Trophoblast cell (in vitro differentiated cells and primary cell): ENCODE measurements at regions not wholly inside any gene's neighbourhood (a gene's known extent, or its start where the extent isn't known, plus 50 kb on each side); places are given as distances from the start of the nearest gene placed in this dataset.
"Not testable (repeated sequence)": the region's sequence is repeated elsewhere in the genome, so short reads cannot be mapped to it uniquely, and the experiment has no call there.

Experiments used
- DNase-seq, 2 donors: peaks; one replicate each; pipeline ENCODE4 v3.0.0-alpha.2; 2016
- H2AFZ ChIP-seq: 2 replicates; pipeline ENCODE4 v1.6.1; 2013; ENCODE audit warnings: low read length, moderate library complexity, mild to moderate bottlenecking; ENCODE audit not compliant: insufficient read depth, poor library complexity
- H2AK5ac ChIP-seq: 2 replicates; pipeline ENCODE4 v1.6.1; 2013; ENCODE audit warnings: mild to moderate bottlenecking, low read length
- H2BK120ac ChIP-seq: 2 replicates; pipeline ENCODE4 v1.6.1; 2013; ENCODE audit warnings: low read length, mild to moderate bottlenecking, moderate library complexity; ENCODE audit not compliant: insufficient read depth, poor library complexity
- H2BK12ac ChIP-seq: 2 replicates; pipeline ENCODE4 v1.6.1; 2013; ENCODE audit warnings: mild to moderate bottlenecking, low read length, moderate library complexity
- H2BK5ac ChIP-seq: 2 replicates; pipeline ENCODE4 v1.6.1; 2013; ENCODE audit warnings: low read length, low read depth, moderate library complexity, mild to moderate bottlenecking; ENCODE audit not compliant: poor library complexity
- H3K14ac ChIP-seq: 2 replicates; pipeline ENCODE4 v1.6.1; 2013; ENCODE audit warnings: mild to moderate bottlenecking, low read length
- H3K18ac ChIP-seq: 2 replicates; pipeline ENCODE4 v1.6.1; 2013; ENCODE audit warnings: mild to moderate bottlenecking, low read length
- H3K23ac ChIP-seq: 2 replicates; pipeline ENCODE4 v1.6.1; 2013; ENCODE audit warnings: low read length
- H3K27ac ChIP-seq: 2 replicates; pipeline ENCODE4 v1.5.1; 2013; ENCODE audit warnings: low read depth, mild to moderate bottlenecking, inconsistent platforms, low read length, moderate library complexity
- H3K27me3 ChIP-seq: 2 replicates; pipeline ENCODE4 v1.6.1; 2013; ENCODE audit warnings: inconsistent platforms, mild to moderate bottlenecking, low read length, moderate library complexity; ENCODE audit not compliant: insufficient read depth
- H3K36me3 ChIP-seq, 2 experiments: 1 replicate in 1 of 2; 2 replicates in 1 of 2; pipeline ENCODE4 v1.6.1; 2013; ENCODE audit warnings: low read length in 2 of 2, mild to moderate bottlenecking in 2 of 2, moderate library complexity in 1 of 2; ENCODE audit not compliant: insufficient read depth in 2 of 2, control insufficient read depth in 1 of 2
- H3K4ac ChIP-seq: 2 replicates; pipeline ENCODE4 v1.6.1; 2013; ENCODE audit warnings: low read depth, mild to moderate bottlenecking, low read length, moderate library complexity
- H3K4me1 ChIP-seq, 2 experiments: 1 replicate in 1 of 2; 2 replicates in 1 of 2; pipeline ENCODE4 v1.6.1; 2013; ENCODE audit warnings: low read length in 2 of 2, mild to moderate bottlenecking in 2 of 2, moderate library complexity in 1 of 2; ENCODE audit not compliant: insufficient read depth in 2 of 2, control insufficient read depth in 1 of 2
- H3K4me2 ChIP-seq: 2 replicates; pipeline ENCODE4 v1.6.1; 2013; ENCODE audit warnings: inconsistent platforms, mild to moderate bottlenecking, low read length, moderate library complexity
- H3K4me3 ChIP-seq: 2 replicates; pipeline ENCODE4 v1.5.1; 2013; ENCODE audit warnings: mild to moderate bottlenecking, low read depth, low read length, inconsistent platforms
- H3K79me1 ChIP-seq: one replicate; pipeline ENCODE4 v1.6.1; 2013; ENCODE audit warnings: low read length
- H3K79me2 ChIP-seq: 2 replicates; pipeline ENCODE4 v1.6.1; 2013; ENCODE audit warnings: low read length, mild to moderate bottlenecking; ENCODE audit not compliant: control insufficient read depth, insufficient read depth, poor library complexity
- H3K9ac ChIP-seq: 2 replicates; pipeline ENCODE4 v1.6.1; 2013; ENCODE audit warnings: mild to moderate bottlenecking, low read length
- H3K9me3 ChIP-seq: 2 replicates; pipeline ENCODE4 v1.6.1; 2013; ENCODE audit warnings: low read depth, mild to moderate bottlenecking, control low read depth, inconsistent platforms, low read length; ENCODE audit not compliant: insufficient read depth
- H4K12ac ChIP-seq: 2 replicates; pipeline ENCODE4 v1.6.1; 2013; ENCODE audit warnings: low read depth, mild to moderate bottlenecking, low read length, moderate library complexity
- H4K8ac ChIP-seq: 2 replicates; pipeline ENCODE4 v1.6.1; 2013; ENCODE audit warnings: low read depth, mild to moderate bottlenecking, low read length, moderate library complexity
- H4K91ac ChIP-seq: one replicate; pipeline ENCODE4 v1.6.1; 2013; ENCODE audit warnings: low read depth, mild to moderate bottlenecking, low read length, moderate library complexity
- WGBS: extraction: QIAGEN DNeasy Blood & Tissue Kit; methylation state at CpG from one replicate; pipeline ENCODE4 v1.1.7; 2013; ENCODE audit warnings: missing lambda C conversion rate; ENCODE audit not compliant: insufficient read length, insufficient coverage; ENCODE audit errors: extremely low coverage; 5-methylcytosine and 5-hydroxymethylcytosine counted together

GRCh38 chr7:136389933-136390332, 412.8 kb upstream of the MTPN start:
- no peak overlapping the region for H2AK5ac ChIP-seq
- no peaks in the 10 kb centered on the region for H3K36me3 ChIP-seq
- no peak overlapping the region for H3K4ac ChIP-seq
- no peak overlapping the region for H3K18ac ChIP-seq
- no peak overlapping the region for H2AFZ ChIP-seq
- no peak for DNase-seq
- no peak overlapping the region for H2BK5ac ChIP-seq
- H3K4me1 ChIP-seq: no peaks in the 10 kb centered on the region
- no peak overlapping the region for H3K4me3 ChIP-seq
- no peak overlapping the region for H3K27ac ChIP-seq
- no peaks in the 10 kb centered on the region for H3K27me3 ChIP-seq
- no peaks in the 10 kb centered on the region for H3K9me3 ChIP-seq
- H4K91ac ChIP-seq: no peak overlapping the region
- no peak overlapping the region for H3K14ac ChIP-seq
- H3K9ac ChIP-seq: no peak overlapping the region
- H4K8ac ChIP-seq: no peak overlapping the region
- no peak overlapping the region for H2BK120ac ChIP-seq
- WGBS: no CpG with 5 or more reads among the region's 3 CpGs
- H2BK12ac ChIP-seq: no peak overlapping the region
- no peak overlapping the region for H4K12ac ChIP-seq
- no peak overlapping the region for H3K4me2 ChIP-seq
- no peaks in the 10 kb centered on the region for H3K79me2 ChIP-seq
- no peaks in the 10 kb centered on the region for H3K79me1 ChIP-seq
- H3K23ac ChIP-seq: no peak overlapping the region

DNA sequence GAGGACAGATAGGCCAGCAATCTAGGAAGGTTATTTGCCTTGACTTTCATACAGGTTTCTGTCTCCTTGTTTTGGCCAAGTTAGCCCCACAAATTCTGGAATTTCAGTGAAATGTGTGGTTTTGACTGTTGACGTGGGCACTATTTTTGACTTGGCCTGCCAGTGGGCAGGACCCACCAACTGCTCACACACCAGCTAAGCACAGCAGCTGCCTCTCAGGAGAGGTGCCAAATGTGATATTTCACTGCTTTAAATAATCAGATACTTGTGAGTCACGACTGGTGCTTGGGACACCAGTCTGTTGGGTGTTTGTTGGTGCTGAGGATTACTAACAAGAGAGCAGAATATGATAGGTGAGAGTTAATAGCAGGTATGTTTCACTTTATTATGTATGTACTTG, 409.7 kb upstream of the MTPN start:
- Histone ChIP-seq H3K4ac (no peak overlapping the region), H3K79me1 (no peaks in the 10 kb centered on the region), H2BK5ac (no peak overlapping the region), H2BK12ac (no peak overlapping the region), H3K27ac (no peak overlapping the region), H3K4me3 (no peak overlapping the region), H2AFZ (no peak overlapping the region), H2BK120ac (no peak overlapping the region), H2AK5ac (no peak overlapping the region), H3K27me3 (no peaks in the 10 kb centered on the region), H4K12ac (no peak overlapping the region), H3K9me3 (no peaks in the 10 kb centered on the region), H3K9ac (no peak overlapping the region), H4K8ac (no peak overlapping the region), H4K91ac (no peak overlapping the region), H3K79me2 (no peaks in the 10 kb centered on the region), H3K4me1 (no peaks in the 10 kb centered on the region), H3K23ac (no peak overlapping the region), H3K14ac (no peak overlapping the region), H3K36me3 (no peaks in the 10 kb centered on the region), H3K4me2 (no peak overlapping the region), H3K18ac (no peak overlapping the region)
- DNase-seq: no peak
- WGBS: no CpG with 5 or more reads among the region's 2 CpGs

DNA sequence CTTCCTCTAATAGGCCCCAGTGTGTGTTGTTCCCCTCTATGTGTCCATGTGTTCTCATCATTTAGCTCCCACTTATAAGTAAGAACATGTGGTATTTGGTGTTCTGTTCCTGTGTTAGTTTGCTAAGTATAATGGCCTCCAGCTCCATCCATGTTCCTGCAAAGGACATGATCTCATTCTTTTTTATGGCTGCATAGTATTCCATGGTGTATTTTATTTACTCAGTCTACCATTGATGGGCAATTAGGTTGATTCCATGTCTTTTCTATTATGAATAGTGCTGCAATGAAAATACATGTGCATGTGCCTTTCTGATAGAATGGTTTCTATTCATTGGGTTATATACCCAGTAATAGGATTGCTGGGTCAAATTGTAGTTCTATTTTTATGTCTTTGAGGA, 394.2 kb upstream of the MTPN start:
- not testable (repeated sequence) for DNase-seq, H3K4me3 ChIP-seq, H3K14ac ChIP-seq, H4K12ac ChIP-seq, H3K4ac ChIP-seq, H3K36me3 ChIP-seq, H3K9ac ChIP-seq, H3K9me3 ChIP-seq, H3K27ac ChIP-seq, H3K4me2 ChIP-seq, H3K27me3 ChIP-seq, H3K79me2 ChIP-seq, H2AK5ac ChIP-seq, H2BK120ac ChIP-seq, H2BK5ac ChIP-seq, H3K18ac ChIP-seq, H4K91ac ChIP-seq, H4K8ac ChIP-seq, H3K23ac ChIP-seq, H2BK12ac ChIP-seq, H3K4me1 ChIP-seq, H3K79me1 ChIP-seq, H2AFZ ChIP-seq

DNA sequence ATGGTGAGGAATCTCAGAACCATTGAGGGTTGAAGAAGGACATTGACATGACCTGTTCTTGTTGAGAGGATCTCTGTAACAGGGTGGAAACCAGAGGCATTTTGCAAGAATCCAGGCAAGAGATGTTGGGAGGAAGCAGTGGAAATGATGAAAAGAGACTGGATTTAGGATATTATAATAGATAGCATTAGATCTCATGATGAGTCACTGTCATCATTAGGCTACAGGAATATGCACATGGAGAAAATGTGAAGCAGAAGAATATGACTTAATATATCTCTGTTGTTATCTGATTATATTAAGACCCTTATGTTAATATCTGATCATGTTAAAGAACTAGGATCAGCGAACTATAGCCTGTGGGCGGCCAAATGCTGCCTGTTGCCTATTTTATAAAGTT, 393.0 kb upstream of the MTPN start:
- no peaks in the 10 kb centered on the region for H3K36me3 ChIP-seq
- H3K27me3 ChIP-seq: no peaks in the 10 kb centered on the region
- H3K9ac ChIP-seq: no peak overlapping the region
- H3K4ac ChIP-seq: no peak overlapping the region
- H3K27ac ChIP-seq: no peak overlapping the region
- no peak overlapping the region for H4K91ac ChIP-seq
- H4K12ac ChIP-seq: no peak overlapping the region
- no peak overlapping the region for H3K14ac ChIP-seq
- no peak overlapping the region for H2AFZ ChIP-seq
- H2BK5ac ChIP-seq: no peak overlapping the region
- no peak overlapping the region for H2BK12ac ChIP-seq
- no peak overlapping the region for H4K8ac ChIP-seq
- no peaks in the 10 kb centered on the region for H3K79me1 ChIP-seq
- H3K79me2 ChIP-seq: no peaks in the 10 kb centered on the region
- H2AK5ac ChIP-seq: no peak overlapping the region
- H3K4me1 ChIP-seq: no peaks in the 10 kb centered on the region
- H3K9me3 ChIP-seq: no peaks in the 10 kb centered on the region
- H3K4me2 ChIP-seq: no peak overlapping the region
- no CpG with 5 or more reads among the region's 2 CpGs for WGBS
- H2BK120ac ChIP-seq: no peak overlapping the region
- H3K23ac ChIP-seq: no peak overlapping the region
- no peak for DNase-seq
- no peak overlapping the region for H3K18ac ChIP-seq
- no peak overlapping the region for H3K4me3 ChIP-seq

DNA sequence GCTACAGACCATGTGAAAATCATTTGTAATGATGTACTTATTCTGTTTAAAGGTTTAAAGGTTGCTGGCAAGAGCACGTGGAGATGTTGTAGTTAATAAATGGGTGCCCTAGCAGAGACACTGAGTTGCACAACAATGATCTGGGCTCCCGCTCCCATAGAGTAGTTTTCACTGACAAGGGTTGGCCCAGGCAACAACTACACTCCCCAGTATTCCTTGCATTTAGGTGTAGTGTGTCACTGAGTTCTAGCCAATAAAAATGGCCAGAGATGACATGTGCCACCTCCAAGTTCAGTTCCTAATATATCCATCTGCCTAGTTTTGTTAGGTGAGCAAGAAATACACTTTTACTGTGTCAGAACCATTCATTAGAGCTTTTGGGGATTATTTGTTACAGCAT, 392.1 kb upstream of the MTPN start:
- Histone ChIP-seq H2BK5ac (no peak overlapping the region), H3K79me2 (no peaks in the 10 kb centered on the region), H3K23ac (no peak overlapping the region), H3K4me1 (no peaks in the 10 kb centered on the region), H3K4me2 (no peak overlapping the region), H2BK120ac (no peak overlapping the region), H3K4ac (no peak overlapping the region), H3K36me3 (no peaks in the 10 kb centered on the region), H2BK12ac (no peak overlapping the region), H4K91ac (no peak overlapping the region), H3K9me3 (no peaks in the 10 kb centered on the region), H3K4me3 (no peak overlapping the region), H4K8ac (no peak overlapping the region), H3K9ac (no peak overlapping the region), H2AK5ac (no peak overlapping the region), H2AFZ (no peak overlapping the region), H3K79me1 (no peaks in the 10 kb centered on the region), H3K27ac (no peak overlapping the region), H3K14ac (no peak overlapping the region), H3K27me3 (no peaks in the 10 kb centered on the region), H4K12ac (no peak overlapping the region), H3K18ac (no peak overlapping the region)
- WGBS: no CpG with 5 or more reads among the region's 2 CpGs
- DNase-seq: no peak
